ENCODE measurements at regions not wholly inside any gene's neighbourhood (a gene's known extent, or its start where the extent isn't known, plus 50 kb on each side); places are given as distances from the start of the nearest gene placed in this dataset.

- no peak for TF ChIP-seq TEAD4 (IDR thresholded peaks at IDR 0.05; ENCODE audit: low read length)
- TF ChIP-seq TEAD4 (CRISPR knock-in tag; IDR thresholded peaks at IDR 0.05; ENCODE audit: borderline replicate concordance) = no peak
- TF ChIP-seq PTTG1 (tag; IDR thresholded peaks at IDR 0.05; ENCODE audit: low read depth) = no peak
- TF ChIP-seq SMAD4 (CRISPR knock-in tag; conservative IDR thresholded peaks at IDR 0.05) = no peak
These were observed 160.0 kb downstream of the TMEM161B start (continued) for GRCh38 chr5:88108490-88109279.

- BruUV-seq (replicated peaks) = no TSS peak
- 0% methylated on average over 2 of the region's 2 CpGs for WGBS (ENCODE audit: insufficient coverage, low coverage, missing lambda C conversion rate)
- no peak for TF ChIP-seq SUPT5H (IDR thresholded peaks at IDR 0.05)
- no peak for TF ChIP-seq HNRNPL (IDR thresholded peaks at IDR 0.05; ENCODE audit: low read depth, low read length)
- TF ChIP-seq ZZZ3 (IDR thresholded peaks at IDR 0.05) = no peak
- no peak for TF ChIP-seq FOXJ2 (tag; IDR thresholded peaks at IDR 0.05)
- TF ChIP-seq ZBTB8A (IDR thresholded peaks at IDR 0.05; ENCODE audit: partially characterized antibody) = no peak
- TF ChIP-seq L3MBTL2 (IDR thresholded peaks at IDR 0.05) = no peak
- TF ChIP-seq TEAD2 (tag; IDR thresholded peaks at IDR 0.05) = no peak
- no peak for TF ChIP-seq ZNF395 (CRISPR knock-in tag; IDR thresholded peaks at IDR 0.05)
- TF ChIP-seq LCOR (CRISPR knock-in tag; IDR thresholded peaks at IDR 0.05) = no peak
- no peak for TF ChIP-seq FOSL1 (tag; conservative IDR thresholded peaks at IDR 0.05)
- no peak for TF ChIP-seq ZNF165 (CRISPR knock-in tag; IDR thresholded peaks at IDR 0.05; ENCODE audit: borderline replicate concordance)
- no peak for TF ChIP-seq SNIP1 (IDR thresholded peaks at IDR 0.05; ENCODE audit: low read depth)
These were observed 173.6 kb downstream of the TMEM161B start for GRCh38 chr5:88094906-88095496.

More at GRCh38 chr5:88094906-88095496, 173.6 kb downstream of the TMEM161B start:
- no peak for DNase-seq (ENCODE audit: extremely low read depth in 1 of 4, low spot score in 3 of 4)
- ATAC-seq = no peak
- ChIA-PET POLR2A (no interaction called here), CTCF (ENCODE audit: low intra/inter-chr PET ratio) (no interaction called here)
- no peak overlapping the region for H3K9ac ChIP-seq (ENCODE audit: insufficient read depth in 1 of 2, low read depth in 2 of 2, low read length in 2 of 2)
- intact Hi-C loops (cut with micrococcal nuclease) = no loop called here
- H3K27me3 ChIP-seq (ENCODE audit: control insufficient read depth in 2 of 2, insufficient read depth in 2 of 2, low read length in 2 of 2) = no peaks in the 10 kb centered on the region
- no peaks in the 10 kb centered on the region for H4K20me1 ChIP-seq (replicated peaks; ENCODE audit: control insufficient read depth, insufficient read depth, low read length)
- H3K27ac ChIP-seq (ENCODE audit: extremely low read depth, low read depth, low read length) = no peak overlapping the region
- no peak overlapping the region for H2AFZ ChIP-seq (ENCODE audit: low read depth, low read length)
- H3K9me3 ChIP-seq (replicated peaks; ENCODE audit: control insufficient read depth, insufficient read depth, low read depth, low read length) = no peaks in the 10 kb centered on the region
- H3K79me2 ChIP-seq (ENCODE audit: control insufficient read depth, insufficient read depth, low read length) = no peaks in the 10 kb centered on the region
- FAIRE-seq = no peak
- no peak overlapping the region for H3K4me2 ChIP-seq (ENCODE audit: insufficient read depth, low read length)
- H3K4me1 ChIP-seq (replicated peaks in 1 of 2; ENCODE audit: control insufficient read depth in 2 of 2, insufficient read depth in 2 of 2, low read length in 2 of 2) = no peaks in the 10 kb centered on the region
- in situ Hi-C loops (cut with MboI) = no loop called here
- H3K9me1 ChIP-seq (ENCODE audit: control insufficient read depth, insufficient read depth, low read length) = no peaks in the 10 kb centered on the region
- no peaks in the 10 kb centered on the region for H3K36me3 ChIP-seq (ENCODE audit: control insufficient read depth, insufficient read depth, low read length)
- H3K4me3 ChIP-seq = no peak overlapping the region

Measured in K562 (cell line).